IPS-11a (cell line): ENCODE measurements at regions not wholly inside any gene's neighbourhood (a gene's known extent, or its start where the extent isn't known, plus 50 kb on each side); places are given as distances from the start of the nearest gene placed in this dataset.
"Not testable (repeated sequence)": the region's sequence is repeated elsewhere in the genome, so short reads cannot be mapped to it uniquely, and the experiment has no call there.

ENCODE experiments used
- H3K4me3 ChIP-seq: one replicate; pipeline ENCODE4 v1.5.1; 2013; ENCODE audit warnings: low read depth, low read length, control low read depth

- no peak overlapping the region for H3K4me3 ChIP-seq
These were observed 667.2 kb downstream of the EPHA7 start for GRCh38 chr6:92752114-92752513.

GRCh38 chr6:92748131-92748530 lies 671.2 kb downstream of the EPHA7 start:
- H3K4me3 ChIP-seq, result no peak overlapping the region

GRCh38 chr6:92737983-92738382 lies 681.4 kb downstream of the EPHA7 start:
- no peak overlapping the region for H3K4me3 ChIP-seq

- H3K4me3 ChIP-seq, result no peak overlapping the region
These were observed 695.9 kb downstream of the EPHA7 start for GRCh38 chr6:92723390-92723931.

- no peak overlapping the region for H3K4me3 ChIP-seq
These were observed 699.6 kb downstream of the EPHA7 start for GRCh38 chr6:92719773-92720172.

- no peak overlapping the region for H3K4me3 ChIP-seq
These were observed 702.7 kb downstream of the EPHA7 start for GRCh38 chr6:92716638-92717037.

GRCh38 chr6:92715991-92716390 lies 703.4 kb downstream of the EPHA7 start:
- H3K4me3 ChIP-seq, result no peak overlapping the region

- no peak overlapping the region for H3K4me3 ChIP-seq
These were observed 705.0 kb downstream of the EPHA7 start for GRCh38 chr6:92714346-92714745.

GRCh38 chr6:92710048-92710447 lies 709.3 kb downstream of the EPHA7 start:
- H3K4me3 ChIP-seq, result no peak overlapping the region

- no peak overlapping the region for H3K4me3 ChIP-seq
These were observed 710.4 kb downstream of the EPHA7 start for GRCh38 chr6:92708945-92709344.

- no peak overlapping the region for H3K4me3 ChIP-seq
These were observed 711.1 kb downstream of the EPHA7 start for GRCh38 chr6:92708270-92708669.

- H3K4me3 ChIP-seq, result no peak overlapping the region
These were observed 712.4 kb downstream of the EPHA7 start for GRCh38 chr6:92706976-92707375.

- no peak overlapping the region for H3K4me3 ChIP-seq
These were observed 717.8 kb downstream of the EPHA7 start for GRCh38 chr6:92701425-92702096.

- no peak overlapping the region for H3K4me3 ChIP-seq
These were observed 718.9 kb downstream of the EPHA7 start for GRCh38 chr6:92700411-92700810.

GRCh38 chr6:92690997-92691599 lies 728.3 kb downstream of the EPHA7 start:
- no peak overlapping the region for H3K4me3 ChIP-seq

- H3K4me3 ChIP-seq, result no peak overlapping the region
These were observed 731.0 kb downstream of the EPHA7 start for GRCh38 chr6:92688342-92688741.

GRCh38 chr6:92687278-92687677 lies 732.1 kb downstream of the EPHA7 start:
- no peak overlapping the region for H3K4me3 ChIP-seq

- H3K4me3 ChIP-seq, result no peak overlapping the region
These were observed 735.0 kb downstream of the EPHA7 start for GRCh38 chr6:92684386-92684785.

- H3K4me3 ChIP-seq, result no peak overlapping the region
These were observed 735.6 kb downstream of the EPHA7 start for GRCh38 chr6:92683748-92684147.

GRCh38 chr6:92682516-92683398 lies 736.6 kb downstream of the EPHA7 start:
- H3K4me3 ChIP-seq, result no peak overlapping the region

GRCh38 chr6:92681401-92681800 lies 738.0 kb downstream of the EPHA7 start:
- no peak overlapping the region for H3K4me3 ChIP-seq

GRCh38 chr6:92671462-92671861 lies 747.9 kb downstream of the EPHA7 start:
- H3K4me3 ChIP-seq, result not testable (repeated sequence)
